ENCODE measurements at regions not wholly inside any gene's neighbourhood (a gene's known extent, or its start where the extent isn't known, plus 50 kb on each side); places are given as distances from the start of the nearest gene placed in this dataset.
"Not testable (repeated sequence)": the region's sequence is repeated elsewhere in the genome, so short reads cannot be mapped to it uniquely, and the experiment has no call there.

DNA sequence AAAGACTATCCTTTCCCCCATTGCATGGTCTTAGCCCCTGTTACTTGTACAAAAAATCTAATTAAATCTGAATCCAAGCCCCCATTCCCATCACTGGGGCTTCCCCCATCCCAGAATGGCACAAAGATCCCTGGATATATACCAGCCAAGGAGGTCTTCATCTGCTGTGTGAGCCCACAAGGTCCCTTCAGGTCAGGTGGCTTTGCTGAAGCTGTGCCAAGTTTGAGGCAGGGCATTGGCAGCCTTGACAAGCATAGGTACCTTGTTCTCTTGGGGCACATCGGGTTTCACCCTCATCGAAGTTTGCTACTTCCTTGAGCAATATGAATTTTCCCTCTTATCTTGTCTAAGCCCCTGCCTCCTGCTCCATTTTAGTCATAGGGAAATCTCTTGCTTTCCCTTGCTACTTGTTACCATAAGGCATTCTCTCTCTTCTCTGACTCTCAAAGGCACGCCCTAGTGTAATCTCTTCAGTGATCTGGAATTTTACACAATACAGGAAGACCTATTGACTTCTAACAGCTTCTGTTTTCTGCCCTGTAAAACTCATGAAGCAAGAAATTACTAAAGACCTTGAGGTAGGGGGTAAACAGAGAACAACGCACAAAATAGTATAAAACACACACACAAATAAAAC is 71.4 kb upstream of the COG2 start:
- intact Hi-C loops (cut with micrococcal nuclease): no loop called here
- Mint-ChIP-seq H3K27ac (no peak overlapping the region), H3K9me3 (no peaks in the 10 kb centered on the region), H3K4me3 (no peak overlapping the region), H3K4me1 (ENCODE audit: low read depth) (peaks cover 9% of the 10 kb centered on the region), H3K27me3 (peaks cover 18% of the 10 kb centered on the region), H3K36me3 (no peaks in the 10 kb centered on the region)
- no peak for DNase-seq
- ChIA-PET POLR2A (no interaction called here), CTCF (no interaction called here)

DNA sequence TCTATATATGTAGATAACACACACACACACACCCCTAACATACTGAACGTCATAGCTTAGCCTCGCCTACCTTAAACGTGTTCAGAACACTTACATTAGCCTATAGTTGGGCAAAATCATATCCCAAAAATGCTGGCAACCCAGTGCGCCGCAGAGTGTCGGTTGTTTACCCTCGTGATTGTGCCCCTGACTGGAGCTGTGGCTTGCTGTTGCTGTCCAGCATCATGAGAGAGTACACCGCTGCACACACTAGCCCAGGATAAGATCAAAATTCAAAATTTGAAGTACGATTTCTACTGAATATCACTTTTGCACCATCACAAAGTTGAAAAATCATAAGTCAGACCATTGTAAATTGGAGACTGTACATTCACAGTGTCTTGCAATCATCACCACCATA is 73.1 kb upstream of the COG2 start:
- Mint-ChIP-seq H3K36me3 (no peaks in the 10 kb centered on the region), H3K4me1 (ENCODE audit: low read depth) (peaks cover 9% of the 10 kb centered on the region), H3K4me3 (no peak overlapping the region), H3K9me3 (no peaks in the 10 kb centered on the region), H3K27me3 (peaks cover 16% of the 10 kb centered on the region), H3K27ac (no peak overlapping the region)
- intact Hi-C loops (cut with micrococcal nuclease): no loop called here
- CTCF ChIA-PET: no interaction called here
- POLR2A ChIA-PET: no interaction called here
- no peak for DNase-seq

DNA sequence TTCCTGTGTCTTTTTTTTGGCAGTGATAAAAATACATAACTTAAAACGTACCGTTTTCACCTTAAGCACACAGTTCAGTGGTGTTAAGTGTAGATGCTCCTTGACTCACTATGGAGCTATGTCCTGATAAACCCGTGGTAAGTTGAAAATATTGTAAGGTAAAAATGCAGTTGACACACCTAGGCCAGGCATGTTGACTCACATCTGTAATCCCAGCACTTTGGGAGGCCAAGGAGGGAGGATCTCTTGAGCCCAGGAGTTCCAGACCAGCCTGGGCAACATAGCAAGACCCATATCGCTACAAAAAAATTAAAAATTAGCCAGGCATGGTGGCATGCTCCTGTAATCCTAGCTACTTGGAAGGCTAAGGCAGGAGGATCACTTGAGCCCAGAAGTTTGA is 73.6 kb upstream of the COG2 start:
- H3K36me3 Mint-ChIP-seq: no peaks in the 10 kb centered on the region
- POLR2A ChIA-PET: no interaction called here
- CTCF ChIA-PET: no interaction called here
- intact Hi-C loops (cut with micrococcal nuclease): no loop called here
- H3K4me1 Mint-ChIP-seq (ENCODE audit: low read depth): peaks cover 9% of the 10 kb centered on the region
- no peak overlapping the region for H3K27ac Mint-ChIP-seq
- no peaks in the 10 kb centered on the region for H3K9me3 Mint-ChIP-seq
- peaks cover 18% of the 10 kb centered on the region for H3K27me3 Mint-ChIP-seq
- no peak for DNase-seq
- H3K4me3 Mint-ChIP-seq: no peak overlapping the region

- peak; percentile 58 for DNase-seq
- Mint-ChIP-seq H3K4me1 (ENCODE audit: low read depth) (peaks cover 9% of the 10 kb centered on the region), H3K4me3 (no peak overlapping the region), H3K9me3 (no peaks in the 10 kb centered on the region), H3K27me3 (peaks cover 18% of the 10 kb centered on the region), H3K36me3 (no peaks in the 10 kb centered on the region), H3K27ac (no peak overlapping the region)
- ChIA-PET POLR2A (no interaction called here), CTCF (interaction anchor here (0.9 kb wide), 1 partner anchor 147 kb away, joined by 3 read pairs; no protein-coding TSS in a partner anchor)
- intact Hi-C loops (cut with micrococcal nuclease): no loop called here
These were observed 74.3 kb upstream of the COG2 start for GRCh38 chr1:230568008-230568407.

DNA sequence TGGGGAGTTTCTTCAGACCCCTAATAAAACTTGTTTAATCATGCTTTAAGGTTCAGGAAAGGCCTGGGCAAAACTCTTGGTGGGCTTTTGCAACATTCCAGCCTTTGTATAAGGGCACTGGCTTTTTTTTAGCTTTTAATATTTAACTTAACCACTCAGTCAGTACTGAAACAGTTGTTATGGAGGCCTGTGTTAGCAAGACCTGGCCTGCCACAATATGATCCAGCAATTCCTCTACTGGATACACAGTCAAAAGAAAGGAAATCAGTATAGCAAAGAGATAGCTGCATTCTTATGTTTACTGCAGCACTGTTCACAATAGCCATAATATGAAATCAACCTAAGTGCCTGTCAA is 75.1 kb upstream of the COG2 start:
- Mint-ChIP-seq H3K36me3 (no peaks in the 10 kb centered on the region), H3K27me3 (peaks cover 17% of the 10 kb centered on the region), H3K4me3 (no peak overlapping the region), H3K4me1 (ENCODE audit: low read depth) (peaks cover 9% of the 10 kb centered on the region), H3K9me3 (no peaks in the 10 kb centered on the region), H3K27ac (no peak overlapping the region)
- DNase-seq: no peak
- intact Hi-C loops (cut with micrococcal nuclease): no loop called here
- ChIA-PET CTCF (interaction anchor here (0.9 kb wide), 1 partner anchor 146 kb away, joined by 3 read pairs; no protein-coding TSS in a partner anchor), POLR2A (no interaction called here)

GRCh38 chr1:230566532-230567220 is 75.6 kb upstream of the COG2 start:
- DNase-seq; H3K4me3 Mint-ChIP-seq; H3K4me1 Mint-ChIP-seq (ENCODE audit: low read depth); H3K27ac Mint-ChIP-seq; H3K9me3 Mint-ChIP-seq; intact Hi-C loops (cut with micrococcal nuclease); POLR2A ChIA-PET; CTCF ChIA-PET; H3K36me3 Mint-ChIP-seq: not testable (repeated sequence)
- H3K27me3 Mint-ChIP-seq: peaks cover 17% of the 10 kb centered on the region

DNA sequence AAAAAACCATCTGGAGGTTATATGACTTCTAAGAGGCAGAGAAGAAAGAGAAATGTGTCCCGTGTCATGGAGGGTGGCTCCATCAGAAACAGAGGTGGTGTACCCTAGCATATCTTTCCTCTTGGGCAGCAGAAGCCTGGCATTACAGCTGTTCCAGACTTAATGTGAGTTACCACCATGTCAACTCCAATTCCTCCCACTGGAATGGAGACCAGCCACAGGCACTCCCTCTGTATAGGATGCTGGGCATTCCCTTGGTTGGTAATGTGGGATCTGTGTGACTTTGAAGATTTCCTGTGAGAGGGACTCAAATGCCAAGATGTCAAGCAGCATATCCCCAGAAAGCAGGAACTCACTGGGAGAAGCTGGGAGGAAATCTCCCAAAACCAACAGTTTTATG is 77.1 kb upstream of the COG2 start:
- Mint-ChIP-seq H3K27me3 (peaks cover 13% of the 10 kb centered on the region), H3K27ac (no peak overlapping the region), H3K4me3 (no peak overlapping the region), H3K36me3 (no peaks in the 10 kb centered on the region), H3K4me1 (ENCODE audit: low read depth) (peaks cover 9% of the 10 kb centered on the region), H3K9me3 (no peaks in the 10 kb centered on the region)
- intact Hi-C loops (cut with micrococcal nuclease): no loop called here
- POLR2A ChIA-PET: no interaction called here
- DNase-seq: no peak
- CTCF ChIA-PET: no interaction called here

- Mint-ChIP-seq H3K36me3 (no peaks in the 10 kb centered on the region), H3K9me3 (no peaks in the 10 kb centered on the region), H3K4me1 (ENCODE audit: low read depth) (peaks cover 7% of the 10 kb centered on the region), H3K27ac (no peak overlapping the region), H3K4me3 (no peak overlapping the region), H3K27me3 (peaks cover 11% of the 10 kb centered on the region)
- ChIA-PET POLR2A (no interaction called here), CTCF (no interaction called here)
- intact Hi-C loops (cut with micrococcal nuclease): no loop called here
- DNase-seq: no peak
These were observed 78.7 kb upstream of the COG2 start for GRCh38 chr1:230563591-230563990.

GRCh38 chr1:230561570-230561969 is 80.7 kb upstream of the COG2 start:
- peaks cover 18% of the 10 kb centered on the region for H3K27me3 Mint-ChIP-seq
- H3K9me3 Mint-ChIP-seq: no peaks in the 10 kb centered on the region
- no peak overlapping the region for H3K27ac Mint-ChIP-seq
- H3K4me3 Mint-ChIP-seq: no peak overlapping the region
- no peaks in the 10 kb centered on the region for H3K4me1 Mint-ChIP-seq (ENCODE audit: low read depth)
- no peak for DNase-seq
- H3K36me3 Mint-ChIP-seq: no peaks in the 10 kb centered on the region
- CTCF ChIA-PET: no interaction called here
- intact Hi-C loops (cut with micrococcal nuclease): no loop called here
- POLR2A ChIA-PET: no interaction called here

DNA sequence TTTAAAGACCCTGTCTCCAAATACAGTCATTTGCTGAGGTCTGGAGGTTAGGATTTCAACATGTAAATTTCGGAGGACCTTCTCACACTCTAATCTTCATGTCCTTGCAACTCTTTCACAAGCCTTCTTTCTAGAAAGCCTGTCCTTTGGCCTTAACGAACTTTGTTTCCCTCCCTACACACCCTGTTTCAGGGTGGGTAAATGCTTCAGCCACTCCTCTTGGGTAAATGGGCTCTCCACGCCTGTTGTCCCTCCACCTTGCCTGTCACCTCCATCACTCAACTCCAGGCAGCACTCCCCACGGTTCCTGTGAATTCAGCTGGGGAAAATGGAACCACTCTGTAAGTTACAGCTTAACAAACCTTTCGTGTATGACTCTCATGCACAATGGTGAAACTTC is 84.0 kb upstream of the COG2 start:
- Mint-ChIP-seq H3K9me3 (no peaks in the 10 kb centered on the region), H3K36me3 (no peaks in the 10 kb centered on the region), H3K4me3 (no peak overlapping the region), H3K27ac (no peak overlapping the region), H3K27me3 (peaks cover 12% of the 10 kb centered on the region), H3K4me1 (ENCODE audit: low read depth) (peaks cover 2% of the 10 kb centered on the region)
- ChIA-PET POLR2A (no interaction called here), CTCF (no interaction called here)
- DNase-seq: no peak
- intact Hi-C loops (cut with micrococcal nuclease): no loop called here

DNA sequence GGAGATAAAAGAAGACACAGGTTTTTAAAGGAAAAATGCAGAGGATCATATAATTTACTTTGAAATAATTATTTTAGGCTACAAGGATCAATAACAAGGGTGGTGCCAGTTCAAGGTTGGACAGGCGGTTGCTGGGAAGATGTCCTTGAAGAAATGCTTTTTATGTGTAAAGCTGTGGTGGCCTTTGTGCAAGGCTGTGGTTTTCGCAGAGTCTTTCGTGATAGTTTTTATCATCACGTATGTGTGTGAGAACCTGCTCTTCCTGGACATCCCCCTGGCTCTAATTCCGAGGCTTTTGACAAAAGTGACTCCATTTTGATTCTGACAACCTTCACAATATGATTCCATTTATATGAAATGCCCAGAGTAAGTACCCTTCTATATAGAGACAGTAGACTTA is 85.8 kb upstream of the COG2 start:
- POLR2A ChIA-PET: no interaction called here
- Mint-ChIP-seq H3K27ac (no peak overlapping the region), H3K9me3 (no peaks in the 10 kb centered on the region)

DNA sequence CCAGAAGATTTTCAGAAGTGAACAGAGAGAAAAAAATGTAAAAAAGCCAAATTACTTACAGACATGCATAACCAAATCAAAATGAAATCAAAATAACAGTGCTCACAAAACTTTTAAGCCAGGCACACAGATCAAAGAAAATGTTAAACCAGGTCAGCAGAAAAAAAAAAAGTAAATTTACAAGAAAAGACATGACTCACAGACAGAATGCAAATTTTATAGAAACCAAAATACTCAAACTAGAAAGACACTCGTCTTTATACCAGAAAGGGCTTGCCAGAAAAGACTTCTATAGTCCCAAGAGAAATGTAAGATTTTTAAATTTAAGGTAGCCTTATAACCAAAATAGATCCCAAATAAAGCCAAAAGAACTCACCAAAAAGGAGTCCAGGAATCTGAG is 86.5 kb upstream of the COG2 start:
- POLR2A ChIA-PET: no interaction called here
- CTCF ChIA-PET: no interaction called here
- DNase-seq: no peak
- no peak overlapping the region for H3K4me3 Mint-ChIP-seq
- H3K36me3 Mint-ChIP-seq: no peaks in the 10 kb centered on the region
- peaks cover 23% of the 10 kb centered on the region for H3K27me3 Mint-ChIP-seq
- intact Hi-C loops (cut with micrococcal nuclease): no loop called here
- no peak overlapping the region for H3K27ac Mint-ChIP-seq
- no peaks in the 10 kb centered on the region for H3K9me3 Mint-ChIP-seq
- peaks cover 2% of the 10 kb centered on the region for H3K4me1 Mint-ChIP-seq (ENCODE audit: low read depth)

More for the DNA sequence above, 85.8 kb upstream of the COG2 start:
- intact Hi-C loops (cut with micrococcal nuclease): no loop called here
- DNase-seq: no peak
- H3K27me3 Mint-ChIP-seq: peaks cover 19% of the 10 kb centered on the region
- no peaks in the 10 kb centered on the region for H3K36me3 Mint-ChIP-seq
- H3K4me1 Mint-ChIP-seq (ENCODE audit: low read depth): peaks cover 2% of the 10 kb centered on the region
- no peak overlapping the region for H3K4me3 Mint-ChIP-seq
- CTCF ChIA-PET: no interaction called here

- CTCF ChIA-PET: no interaction called here
- no peak for DNase-seq
- H3K27me3 Mint-ChIP-seq: peaks cover 20% of the 10 kb centered on the region
- H3K4me3 Mint-ChIP-seq: no peak overlapping the region
- intact Hi-C loops (cut with micrococcal nuclease): no loop called here
- peaks cover 2% of the 10 kb centered on the region for H3K4me1 Mint-ChIP-seq (ENCODE audit: low read depth)
- POLR2A ChIA-PET: no interaction called here
- H3K27ac Mint-ChIP-seq: no peak overlapping the region
- no peaks in the 10 kb centered on the region for H3K9me3 Mint-ChIP-seq
- H3K36me3 Mint-ChIP-seq: no peaks in the 10 kb centered on the region
These were observed 89.4 kb upstream of the COG2 start for GRCh38 chr1:230552880-230553279.
